Heart left ventricle (tissue), 16 donors: ENCODE measurements at regions not wholly inside any gene's neighbourhood (a gene's known extent, or its start where the extent isn't known, plus 50 kb on each side); places are given as distances from the start of the nearest gene placed in this dataset.

Experiments used
- ATAC-seq, 4 donors: fragments of 200-7000 bp; cut with Tn5 transposase; one replicate each; pipeline ENCODE4 v1.9.1; 2020 to 2022; ENCODE audit warnings: moderate library complexity in 4 of 4, mild to moderate bottlenecking in 3 of 4, moderate number of reproducible peaks in 1 of 4
- DNase-seq, 5 donors: peaks; one replicate each; pipeline ENCODE4 v3.0.0-alpha.2; 2020
- H3K27ac ChIP-seq, 12 donors: fragments of 200-600 bp; sonication (generic) in 4 of 12; one replicate each; pipeline versions ENCODE4 v1.5.0 to v1.8.0; 2016 to 2022; ENCODE audit warnings: mild to moderate bottlenecking in 2 of 12
- H3K27me3 ChIP-seq, 9 donors: fragments of 200-600 bp; sonication (generic) in 2 of 9; one replicate each; pipeline versions ENCODE4 v1.5.1 to v1.8.0; 2016 to 2022; ENCODE audit warnings: mild to moderate bottlenecking in 3 of 9
- H3K36me3 ChIP-seq, 9 donors: fragments of 200-600 bp; sonication (generic) in 2 of 9; one replicate each; pipeline versions ENCODE4 v1.5.0 to v1.8.0; 2018 to 2022; ENCODE audit warnings: mild to moderate bottlenecking in 2 of 9
- H3K4me1 ChIP-seq, 12 donors: fragments of 200-600 bp; sonication (generic) in 4 of 12; one replicate each; pipeline versions ENCODE4 v1.5.0 to v1.8.0; 2016 to 2022; ENCODE audit warnings: mild to moderate bottlenecking in 3 of 12
- H3K4me3 ChIP-seq, 12 donors: fragments of 200-600 bp; sonication (generic) in 4 of 12; one replicate each; pipeline versions ENCODE4 v1.5.0 to v1.8.0; 2017 to 2022; ENCODE audit warnings: mild to moderate bottlenecking in 9 of 12, moderate library complexity in 4 of 12
- H3K9me3 ChIP-seq, 12 donors: fragments of 200-600 bp; sonication (generic) in 4 of 12; one replicate each; pipeline versions ENCODE4 v1.5.0 to v1.8.0; 2016 to 2022; ENCODE audit warnings: mild to moderate bottlenecking in 1 of 12
- POLR2A ChIP-seq, 2 donors: fragments of 450-650 bp; IDR thresholded peaks; one replicate each; pipeline ENCODE4 v1.6.1; 2017; ENCODE audit warnings: antibody characterized with exemption in 2 of 2, mild to moderate bottlenecking in 2 of 2, moderate library complexity in 2 of 2
- WGBS, 4 donors: extraction: QIAGEN DNeasy Blood & Tissue Kit in 2 of 4; methylation state at CpG; one replicate each; pipeline versions ENCODE4 v1.1.5 to v1.1.7; 2013 to 2018; 5-methylcytosine and 5-hydroxymethylcytosine counted together
- intact Hi-C, 10 donors: fragments of 100-400 bp; cut with DNase I; formaldehyde crosslinking; loops; one replicate each; pipeline versions ENCODE4 v1.11.1 to v1.14.2; 2022
- TF ChIP-seq, protein P1 (sequence below), 12 donors: fragments of 200-600 bp; sonication (generic) in 4 of 12; IDR thresholded peaks; one replicate each; pipeline versions ENCODE4 v1.5.0 to v1.8.0; 2018 to 2022; ENCODE audit warnings: antibody characterized with exemption in 12 of 12, mild to moderate bottlenecking in 5 of 12
- donor health status: ischemic (EF 13 %, LVEDD 7.1; RV severe dilation, severe dysfunction).
- donor health status: healthy with polysubstance abuse.
- donor health status: DM: no; HTN: yes; CAD: no.
- donor health status: DM: no; HTN: no; CAD: no.
- donor health status: ischemic (EF 25% LVEDD 6.9; RV normal size, moderate dysfunction).
- donor health status: ischemic (EF 25% LVEDD 5.7; RV mildly dilated, moderate dysfunction).
- donor health status: healthy.
- donor health status: DM: yes; HTN: yes; CAD: no.
- donor health status: ischemic (EF 35%, LVEDD 5.7; RV mildly dilated, moderate dysfunction).
- donor health status: nonischemic (EF 11% LVEDD 7.7; RV severe dilation, severe dysfunction).
- donor health status: DM: yes; HTN: yes; CAD: no.
- donor health status: PGD.
- donor health status: ischemic (EF 29% LVEDD 5.4; RV normal size, mild dysfunction).
- donor health status: nonischemic (EF 23%, LVEDD 6.1; RV moderate dilation, normal function).

DNA sequence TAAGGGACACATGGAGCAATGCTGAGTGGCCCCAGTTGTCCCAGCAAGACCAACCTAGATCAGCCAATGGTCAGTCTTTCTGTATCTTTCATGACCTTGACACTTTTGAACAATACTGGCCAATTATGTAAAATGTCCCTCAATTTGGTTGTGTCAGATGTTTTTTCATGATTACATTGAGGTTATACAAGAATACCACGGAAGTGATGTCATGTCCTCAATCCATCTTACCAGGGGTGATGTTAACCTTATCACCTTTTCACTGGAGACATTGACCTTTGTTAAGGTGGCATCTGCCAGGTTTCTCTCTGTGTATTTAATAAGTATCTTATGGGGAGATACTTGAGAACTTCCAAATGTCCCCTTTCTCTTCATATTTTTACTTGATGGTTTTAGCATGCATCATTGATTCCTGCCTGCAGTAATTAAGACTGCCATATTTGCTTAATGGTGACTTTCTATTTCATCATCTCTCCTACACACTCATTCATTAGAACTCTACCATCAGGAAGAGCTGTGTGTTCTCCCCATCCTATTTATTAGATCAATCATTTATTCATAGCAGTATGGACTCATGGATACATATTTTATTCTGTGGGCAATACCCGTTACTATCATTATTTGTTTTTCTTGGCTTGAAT, 64.7 kb upstream of the RFLNA start:
- intact Hi-C loops: no loop called here
- H3K27ac ChIP-seq: no peak overlapping the region
- H3K27me3 ChIP-seq: peaks cover 0 to 8% (median 0%) of the 10 kb centered on the region in 9 donors
- DNase-seq (no peak), ATAC-seq (no peak)
- WGBS, 4 donors: 65 to 86% (median 78%) methylated on average over 2 of the region's 2 CpGs
- peaks cover 0 to 19% (median under 1%) of the 10 kb centered on the region in 12 donors for H3K9me3 ChIP-seq
- no peaks in the 10 kb centered on the region for H3K36me3 ChIP-seq
- TF ChIP-seq POLR2A (IDR thresholded peaks at IDR 0.05): no peak
- TF ChIP-seq, protein P1, sequence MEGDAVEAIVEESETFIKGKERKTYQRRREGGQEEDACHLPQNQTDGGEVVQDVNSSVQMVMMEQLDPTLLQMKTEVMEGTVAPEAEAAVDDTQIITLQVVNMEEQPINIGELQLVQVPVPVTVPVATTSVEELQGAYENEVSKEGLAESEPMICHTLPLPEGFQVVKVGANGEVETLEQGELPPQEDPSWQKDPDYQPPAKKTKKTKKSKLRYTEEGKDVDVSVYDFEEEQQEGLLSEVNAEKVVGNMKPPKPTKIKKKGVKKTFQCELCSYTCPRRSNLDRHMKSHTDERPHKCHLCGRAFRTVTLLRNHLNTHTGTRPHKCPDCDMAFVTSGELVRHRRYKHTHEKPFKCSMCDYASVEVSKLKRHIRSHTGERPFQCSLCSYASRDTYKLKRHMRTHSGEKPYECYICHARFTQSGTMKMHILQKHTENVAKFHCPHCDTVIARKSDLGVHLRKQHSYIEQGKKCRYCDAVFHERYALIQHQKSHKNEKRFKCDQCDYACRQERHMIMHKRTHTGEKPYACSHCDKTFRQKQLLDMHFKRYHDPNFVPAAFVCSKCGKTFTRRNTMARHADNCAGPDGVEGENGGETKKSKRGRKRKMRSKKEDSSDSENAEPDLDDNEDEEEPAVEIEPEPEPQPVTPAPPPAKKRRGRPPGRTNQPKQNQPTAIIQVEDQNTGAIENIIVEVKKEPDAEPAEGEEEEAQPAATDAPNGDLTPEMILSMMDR (IDR thresholded peaks at IDR 0.05): no peak
- H3K4me1 ChIP-seq: peaks cover 0 to 15% (median 0%) of the 10 kb centered on the region in 12 donors
- no peak overlapping the region for H3K4me3 ChIP-seq

DNA sequence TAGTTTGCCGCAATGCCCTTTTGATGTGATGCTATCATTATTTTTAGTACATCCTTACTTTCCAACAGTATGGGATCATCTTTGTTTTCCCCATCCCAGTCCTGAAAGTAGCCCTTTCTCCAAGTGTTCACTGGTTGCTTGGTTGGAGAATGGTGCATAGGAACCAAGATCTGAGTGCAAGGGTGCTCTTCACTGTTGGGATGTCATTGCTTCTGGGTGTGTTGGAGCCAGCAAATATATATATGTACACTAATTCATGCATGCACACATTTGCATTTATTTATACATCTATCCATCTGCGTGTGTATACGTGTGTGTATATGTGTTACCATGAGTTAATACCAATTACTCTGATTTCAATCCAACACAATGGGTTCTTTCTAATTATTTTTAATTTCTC, 64.1 kb upstream of the RFLNA start:
- intact Hi-C loops: no loop called here
- 95 to 99% (median 98%) methylated on average over 3 of the region's 3 CpGs for WGBS, 4 donors

DNA sequence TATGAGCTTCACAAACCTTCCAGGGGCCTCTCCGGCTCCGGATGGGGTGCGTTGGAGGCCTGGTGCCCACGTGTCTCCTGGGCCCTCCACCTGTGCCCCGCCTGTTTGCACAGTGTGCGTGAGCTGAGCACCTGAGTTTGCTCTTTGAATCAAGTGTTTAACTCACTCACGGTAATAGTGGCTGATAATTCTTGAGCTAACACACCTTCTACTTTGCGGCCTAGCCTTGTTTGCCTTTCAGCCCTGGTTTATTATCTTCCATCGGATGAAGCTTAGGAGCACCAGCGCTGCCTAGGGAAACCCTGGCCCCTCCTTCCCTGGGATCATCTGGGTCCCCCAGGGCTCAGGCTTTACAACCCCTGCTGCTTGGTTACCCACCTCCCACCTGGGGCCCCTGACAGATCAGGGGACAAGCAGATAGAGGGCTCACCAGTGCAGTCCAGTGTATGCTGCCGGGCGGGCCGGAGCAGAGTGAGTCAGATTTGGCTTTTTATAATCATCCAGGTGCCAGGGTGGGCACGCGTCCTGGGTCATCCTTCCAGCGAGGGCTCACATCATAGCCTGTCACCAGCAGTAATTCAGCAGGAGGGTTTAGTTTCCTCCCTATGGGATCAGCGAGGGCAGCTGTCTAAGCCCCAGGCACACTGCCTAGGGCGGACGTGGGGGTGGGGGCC, 62.8 kb upstream of the RFLNA start:
- no peak overlapping the region for H3K27ac ChIP-seq
- peaks cover 0 to 6% (median 0%) of the 10 kb centered on the region in 9 donors for H3K27me3 ChIP-seq
- H3K4me3 ChIP-seq: no peak overlapping the region
- intact Hi-C loops: no loop called here
- peaks cover 0 to 15% (median 0%) of the 10 kb centered on the region in 12 donors for H3K4me1 ChIP-seq
- 90 to 97% (median 90%) methylated on average over 15 to 19 of the region's 19 CpGs for WGBS, 4 donors
- no peaks in the 10 kb centered on the region for H3K36me3 ChIP-seq
- peaks cover 0 to 19% (median under 1%) of the 10 kb centered on the region in 12 donors for H3K9me3 ChIP-seq
- DNase-seq (no peak), ATAC-seq (no peak)
- no peak for TF ChIP-seq POLR2A (IDR thresholded peaks at IDR 0.05)
- TF ChIP-seq, protein P1 (IDR thresholded peaks at IDR 0.05): no peak

More for the DNA sequence above, 64.1 kb upstream of the RFLNA start:
- Histone ChIP-seq H3K36me3 (no peaks in the 10 kb centered on the region), H3K4me1 (peaks cover 0 to 15% (median 0%) of the 10 kb centered on the region in 12 donors), H3K27ac (no peak overlapping the region), H3K4me3 (no peak overlapping the region), H3K9me3 (peaks cover 0 to 19% (median under 1%) of the 10 kb centered on the region in 12 donors), H3K27me3 (peaks cover 0 to 8% (median 0%) of the 10 kb centered on the region in 9 donors)
- no peak for TF ChIP-seq POLR2A (IDR thresholded peaks at IDR 0.05)
- TF ChIP-seq, protein P1 (IDR thresholded peaks at IDR 0.05): no peak
- ATAC-seq: no peak
- DNase-seq: no peak

DNA sequence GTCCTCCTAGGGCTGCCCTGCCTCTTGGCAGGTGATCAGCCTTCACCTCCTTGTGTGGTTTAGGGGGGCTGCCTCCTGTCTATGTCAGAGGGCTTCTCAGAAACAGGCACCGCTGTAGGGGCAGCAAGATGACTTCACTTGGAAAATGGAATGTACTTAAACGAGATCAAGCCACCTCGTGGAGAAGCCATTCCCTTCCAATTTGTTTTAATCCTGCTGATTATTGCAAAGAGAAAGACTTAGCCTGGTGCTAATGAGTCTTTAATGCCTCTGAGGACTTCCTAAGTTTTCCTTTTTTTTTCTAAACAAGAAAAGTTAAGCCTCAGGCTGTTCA, 62.3 kb upstream of the RFLNA start:
- no peak overlapping the region for H3K4me3 ChIP-seq
- H3K4me1 ChIP-seq: peaks cover 0 to 15% (median 0%) of the 10 kb centered on the region in 12 donors
- whole genome bisulfite sequencing, 4 donors: 61 to 71% (median 65%) methylated on average over 3 of the region's 3 CpGs
- intact Hi-C loops: no loop called here
- peaks cover 0 to 19% (median under 1%) of the 10 kb centered on the region in 12 donors for H3K9me3 ChIP-seq
- TF ChIP-seq, protein P1 (IDR thresholded peaks at IDR 0.05): no peak
- TF ChIP-seq POLR2A (IDR thresholded peaks at IDR 0.05): no peak
- H3K36me3 ChIP-seq: no peaks in the 10 kb centered on the region
- ATAC-seq (no peak), DNase-seq (no peak)
- H3K27me3 ChIP-seq: peaks cover 0 to under 1% (median 0%) of the 10 kb centered on the region in 9 donors
- no peak overlapping the region for H3K27ac ChIP-seq
